SKM-1 (cell line): ENCODE measurements at regions not wholly inside any gene's neighbourhood (a gene's known extent, or its start where the extent isn't known, plus 50 kb on each side); places are given as distances from the start of the nearest gene placed in this dataset.

Source experiments
- DNase-seq: peaks from one replicate; lab custom pipeline; 2025; ENCODE audit not compliant: unreplicated experiment; lab: John Stamatoyannopoulos, UW

DNA sequence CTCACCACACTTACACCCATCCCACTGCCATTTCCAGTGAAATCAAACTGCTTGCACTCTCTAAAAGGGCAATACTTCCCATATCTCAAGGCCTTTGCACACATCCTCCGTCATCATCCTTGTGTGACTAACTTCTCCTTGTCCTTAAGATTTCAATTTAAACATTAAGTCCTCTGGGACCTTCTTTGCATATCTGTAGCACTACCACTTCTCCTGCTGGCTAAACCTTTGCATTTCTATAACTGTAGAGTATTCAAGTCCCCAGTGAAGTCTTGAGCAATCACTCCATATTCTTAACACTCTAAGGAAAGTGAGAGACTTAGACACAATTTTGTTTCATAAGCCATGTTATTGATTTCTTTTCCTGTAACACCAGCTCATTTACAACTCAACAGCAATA, 136.8 kb upstream of the EPHA4 start:
- no peak for DNase-seq

DNA sequence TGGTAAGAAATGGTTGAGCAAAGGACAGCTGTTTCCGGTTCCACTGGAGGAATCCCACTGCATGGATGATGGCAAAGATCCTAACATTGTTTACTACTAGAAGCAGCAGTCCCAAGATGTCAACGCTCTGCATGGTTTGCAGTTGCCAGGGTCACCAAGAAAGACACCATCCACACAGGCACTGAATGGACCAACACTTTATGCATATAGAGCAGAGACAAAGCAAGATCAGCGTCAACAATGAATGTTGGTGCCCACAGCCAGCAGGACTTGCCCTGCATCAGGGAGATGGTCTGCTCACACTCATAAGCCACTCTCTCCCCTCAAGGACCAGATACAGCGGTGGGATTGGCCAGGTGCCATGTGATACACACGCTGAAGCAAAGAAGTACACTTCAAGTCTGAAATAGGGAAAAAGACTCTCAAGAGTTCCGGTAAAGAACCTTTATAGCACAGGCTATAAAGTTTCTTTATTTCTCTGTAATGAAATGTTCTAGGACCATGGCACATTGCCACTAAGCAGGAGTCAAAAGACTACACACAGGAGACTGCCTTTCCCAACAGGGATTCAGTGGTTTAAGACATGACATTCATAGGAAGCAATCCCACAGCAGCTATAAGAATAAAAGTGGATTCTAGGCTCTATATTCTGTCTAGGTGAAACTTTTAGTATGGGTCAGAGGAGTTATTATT, 133.2 kb upstream of the EPHA4 start:
- no peak for DNase-seq

DNA sequence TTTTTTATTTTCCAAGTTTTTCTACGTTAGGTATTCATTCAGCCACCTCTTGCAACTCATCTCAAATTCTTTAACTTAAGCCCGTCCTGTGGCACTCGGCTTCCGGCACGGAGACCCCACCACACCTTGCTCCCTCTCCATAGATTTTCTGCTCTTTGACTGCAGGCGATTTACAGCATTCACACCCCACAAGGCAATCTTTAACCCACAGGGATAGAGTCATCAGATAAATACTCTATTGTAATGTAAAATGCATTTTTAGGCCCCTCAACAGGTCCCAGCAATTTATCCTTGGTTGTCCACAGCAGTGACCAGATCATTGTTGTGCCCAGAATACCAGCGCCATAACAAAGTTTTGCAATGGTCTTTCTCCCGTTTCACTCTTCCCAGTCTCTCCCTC, 132.3 kb upstream of the EPHA4 start:
- no peak for DNase-seq

DNA sequence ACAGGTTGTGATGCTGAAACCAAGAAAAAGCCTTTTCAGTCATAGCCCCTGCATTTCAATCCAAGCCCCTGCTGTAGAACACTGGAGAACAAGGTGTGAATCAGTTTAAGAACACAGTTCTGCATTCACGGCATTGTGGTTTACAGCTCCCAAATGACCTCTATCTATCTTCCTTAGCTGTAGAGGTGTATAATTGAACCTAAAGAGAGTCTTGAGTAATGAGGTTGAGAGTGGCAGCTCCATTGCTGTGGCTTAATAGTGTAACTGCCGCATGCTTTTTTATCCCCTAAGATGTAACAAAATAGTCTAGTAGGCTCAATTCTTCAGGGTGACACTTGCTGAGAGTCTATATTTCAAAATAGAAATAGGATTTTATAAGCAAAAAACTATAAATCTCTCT, 121.3 kb upstream of the EPHA4 start:
- no peak for DNase-seq

DNA sequence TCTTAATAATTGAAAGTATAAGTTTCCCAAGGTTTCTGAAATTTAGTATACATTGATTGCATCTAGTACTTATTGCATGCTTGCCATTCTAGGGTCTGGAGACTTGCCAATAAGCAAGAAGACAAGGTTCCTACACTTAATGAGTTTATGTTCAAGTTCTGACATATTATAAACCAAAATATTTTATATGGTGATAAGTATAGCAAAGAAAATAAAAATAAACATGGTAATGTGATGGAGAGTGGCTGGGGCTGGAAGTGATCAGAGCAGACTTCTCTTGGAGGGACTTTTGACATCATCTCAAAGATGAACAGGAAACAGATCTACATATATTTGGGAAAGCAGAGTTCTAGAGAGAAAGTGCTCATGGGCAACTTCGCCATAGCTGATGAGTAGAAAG, 119.5 kb upstream of the EPHA4 start:
- DNase-seq = no peak

DNA sequence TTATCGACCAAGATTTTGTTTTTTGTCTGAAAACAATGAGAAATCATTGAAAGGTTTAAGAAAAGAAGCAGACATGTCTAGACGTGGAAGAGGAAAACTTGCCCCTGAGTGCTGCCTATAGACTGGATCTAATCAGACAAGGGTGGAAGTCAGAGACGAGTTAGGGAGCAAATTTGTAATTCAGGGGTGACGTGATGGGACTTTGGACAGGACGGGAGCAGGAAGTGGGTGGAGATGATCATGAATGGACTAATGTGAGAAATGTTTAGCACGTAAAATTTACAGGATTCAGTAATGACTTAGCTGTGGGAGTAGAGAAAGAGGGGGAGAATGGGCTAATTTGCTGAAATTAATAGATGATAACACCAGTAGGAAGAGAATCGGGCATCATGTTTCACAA, 117.0 kb upstream of the EPHA4 start:
- DNase-seq = no peak

DNA sequence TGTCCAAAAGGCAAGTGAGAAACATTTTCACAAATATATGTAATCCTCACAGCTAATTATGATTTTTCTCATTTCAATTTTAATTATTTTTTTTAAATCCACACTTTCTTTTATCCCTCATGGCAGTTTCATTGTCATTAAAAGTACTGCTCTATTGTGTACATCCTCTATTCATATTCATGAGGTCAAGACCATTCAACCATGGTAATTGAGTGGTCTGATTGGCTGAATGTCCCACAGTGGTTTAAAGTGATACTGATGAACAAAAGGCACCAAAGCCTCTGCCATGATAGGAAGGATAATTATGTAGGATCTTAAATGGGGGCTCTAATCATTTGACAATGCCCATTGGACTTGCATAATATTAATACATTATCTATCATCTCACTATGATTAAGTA, 108.4 kb upstream of the EPHA4 start:
- no peak for DNase-seq

DNA sequence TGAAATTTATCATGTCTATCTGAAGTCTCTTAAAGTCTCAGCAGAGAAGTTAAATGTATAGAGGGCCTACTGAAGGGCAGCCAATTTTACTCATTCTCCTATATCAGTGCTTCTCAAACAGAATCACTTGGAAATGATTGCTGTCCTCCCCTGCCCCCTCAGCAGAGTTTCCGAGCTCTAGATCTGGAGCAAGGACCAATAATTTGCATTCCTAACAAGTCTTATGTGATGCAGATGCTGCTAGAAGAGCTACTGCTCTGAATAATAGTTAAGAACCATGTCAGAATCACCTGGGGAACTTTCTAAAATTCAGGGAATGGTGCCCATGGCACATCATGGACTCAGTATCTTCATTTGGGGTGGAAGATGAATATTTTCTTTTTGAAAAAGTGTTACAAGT, 105.6 kb upstream of the EPHA4 start:
- no peak for DNase-seq

DNA sequence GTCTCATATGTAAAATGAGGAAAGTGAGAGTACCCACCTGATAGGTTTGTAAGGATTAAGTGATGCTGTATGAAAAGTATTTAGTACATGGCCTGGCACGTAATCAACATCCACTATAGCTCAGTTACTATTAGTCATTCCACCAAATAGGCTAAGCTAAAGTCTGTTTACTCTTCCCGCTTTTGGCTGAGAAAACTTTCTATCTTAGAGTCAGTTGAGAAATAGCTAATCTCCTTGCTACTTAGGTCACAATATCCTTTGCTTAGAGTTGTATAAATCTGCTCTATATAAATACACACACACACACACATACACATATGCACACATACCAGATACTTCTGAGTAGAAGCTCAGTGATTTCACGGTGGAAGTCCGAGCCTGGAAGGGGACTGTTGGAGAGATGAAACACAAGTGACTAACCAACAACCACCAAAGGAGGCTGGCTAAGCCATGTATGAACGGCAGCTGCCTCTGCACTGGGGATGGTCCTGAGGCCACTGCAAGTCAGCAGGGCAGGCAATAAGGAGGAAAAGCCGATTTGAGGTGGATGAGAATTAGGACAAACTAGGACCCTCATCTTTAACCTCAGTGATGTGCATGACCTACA, 104.6 kb upstream of the EPHA4 start:
- no peak for DNase-seq

DNA sequence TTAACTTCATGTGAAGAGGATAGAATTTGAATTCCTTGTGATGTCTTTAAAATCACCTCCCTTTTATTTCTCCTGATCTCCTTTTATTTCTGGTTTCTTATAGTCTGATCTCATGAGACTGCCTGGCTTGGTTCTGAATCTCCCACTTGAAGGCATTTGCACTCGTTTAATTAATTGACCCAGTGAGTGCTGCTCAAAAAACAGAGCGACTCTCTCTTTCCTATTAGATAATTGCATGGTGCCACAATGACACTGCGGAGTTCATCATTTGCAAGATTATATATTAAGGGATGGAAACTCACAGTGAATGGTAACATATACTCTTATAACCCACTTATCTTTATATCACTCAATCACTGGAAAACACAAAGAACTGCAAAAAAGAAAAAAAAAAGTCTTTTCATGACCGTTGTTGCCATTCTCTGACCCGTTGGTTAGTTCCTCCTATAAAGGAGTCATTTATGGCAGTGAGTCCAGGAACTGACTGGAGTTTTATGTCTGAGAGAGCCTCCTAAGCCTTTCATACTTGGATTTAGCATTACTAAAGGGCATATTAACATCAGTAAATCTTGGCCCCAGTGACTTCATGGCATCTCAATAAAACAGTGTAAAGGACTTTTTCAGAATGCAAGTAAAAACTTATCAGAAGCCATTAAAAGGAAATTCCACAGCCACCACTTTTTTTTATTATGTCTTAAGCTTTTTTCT, 103.3 kb upstream of the EPHA4 start:
- DNase-seq = no peak

DNA sequence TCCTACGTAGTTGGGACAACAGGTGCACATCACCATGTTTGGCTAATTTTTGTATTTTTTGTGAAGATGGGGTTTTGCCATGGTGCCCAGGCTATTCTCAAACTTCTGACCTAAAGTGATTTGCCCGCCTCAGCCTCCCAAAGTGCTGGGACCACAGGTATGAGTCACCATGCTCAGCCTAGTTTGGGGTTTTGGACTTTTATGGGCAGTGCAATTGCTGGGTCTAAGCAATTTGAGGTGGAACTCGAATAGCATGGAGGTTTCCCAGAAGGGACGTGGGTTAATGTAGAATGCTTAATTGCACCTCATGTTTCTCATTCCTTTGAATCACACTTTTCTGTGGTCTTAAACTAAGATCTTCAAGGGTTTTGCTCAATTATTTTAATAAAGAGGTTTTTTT, 102.3 kb upstream of the EPHA4 start:
- no peak for DNase-seq

DNA sequence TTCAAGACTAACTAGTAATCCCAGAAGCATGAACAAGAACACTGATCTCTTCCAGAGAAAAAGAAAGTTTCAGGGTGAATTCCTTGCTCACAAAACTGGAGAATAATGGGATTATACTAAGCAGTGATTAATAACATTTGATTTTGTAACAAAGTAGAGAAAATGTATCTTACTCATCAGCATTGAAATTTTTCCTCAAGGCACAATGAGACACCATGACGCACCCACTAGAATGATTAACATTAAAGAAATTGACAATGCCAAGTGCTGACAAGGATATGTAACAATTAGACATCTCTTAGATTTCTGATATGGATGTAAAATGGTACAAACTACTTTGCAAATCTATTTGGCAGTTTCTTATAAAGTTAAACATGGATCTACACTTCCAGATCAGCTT, 101.1 kb upstream of the EPHA4 start:
- no peak for DNase-seq

DNA sequence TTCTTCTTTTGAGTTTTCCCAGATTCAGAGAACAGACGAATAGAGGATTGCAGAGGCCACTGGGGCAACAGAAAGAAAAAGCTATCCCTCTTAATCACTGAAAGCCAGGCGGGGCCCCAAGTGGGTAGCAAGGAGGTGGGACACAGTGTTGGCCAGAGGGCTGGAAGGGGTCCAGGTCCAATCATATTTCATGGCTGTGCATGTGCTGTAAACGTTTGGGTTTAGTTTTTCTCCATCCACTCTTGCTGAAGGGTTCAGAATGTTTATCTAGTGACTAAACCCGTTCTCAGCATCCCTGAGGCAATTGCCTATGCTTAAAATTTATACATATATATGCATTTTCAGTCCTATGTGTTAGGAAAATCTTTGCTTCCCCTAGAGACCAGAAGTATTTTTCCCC, 99.4 kb upstream of the EPHA4 start:
- no peak for DNase-seq

DNA sequence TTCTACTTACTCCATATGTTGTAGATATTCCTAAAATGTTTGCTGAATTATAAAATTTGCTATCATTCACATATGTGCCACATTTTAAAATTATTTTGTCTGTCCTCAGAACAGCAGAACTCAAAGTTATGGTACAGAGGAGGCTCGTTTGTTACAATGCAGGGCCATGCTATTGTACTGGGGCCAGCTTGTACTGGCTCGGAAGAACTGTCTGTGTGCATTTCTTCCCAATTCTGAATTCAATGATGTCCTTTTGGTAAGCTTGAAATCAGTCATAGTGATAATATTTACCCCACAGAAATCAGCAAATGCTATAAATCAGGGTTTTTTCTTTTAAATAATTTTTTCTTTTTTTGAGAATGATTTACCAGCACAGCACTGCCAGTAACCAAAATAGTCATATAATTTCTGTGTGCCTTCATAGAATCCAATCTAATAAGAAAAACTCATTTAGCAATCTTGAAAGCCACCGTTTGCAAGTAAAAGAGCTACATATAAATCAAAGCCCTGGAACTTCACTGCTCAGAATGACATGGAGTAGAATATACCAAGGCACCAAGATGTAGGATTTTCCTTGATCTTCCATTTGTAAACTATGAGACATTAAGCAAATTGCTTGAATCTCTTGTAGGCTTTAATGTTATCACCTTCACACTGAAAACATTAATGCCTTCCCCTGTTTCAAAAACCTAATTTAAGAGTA, 90.7 kb upstream of the EPHA4 start:
- no peak for DNase-seq

DNA sequence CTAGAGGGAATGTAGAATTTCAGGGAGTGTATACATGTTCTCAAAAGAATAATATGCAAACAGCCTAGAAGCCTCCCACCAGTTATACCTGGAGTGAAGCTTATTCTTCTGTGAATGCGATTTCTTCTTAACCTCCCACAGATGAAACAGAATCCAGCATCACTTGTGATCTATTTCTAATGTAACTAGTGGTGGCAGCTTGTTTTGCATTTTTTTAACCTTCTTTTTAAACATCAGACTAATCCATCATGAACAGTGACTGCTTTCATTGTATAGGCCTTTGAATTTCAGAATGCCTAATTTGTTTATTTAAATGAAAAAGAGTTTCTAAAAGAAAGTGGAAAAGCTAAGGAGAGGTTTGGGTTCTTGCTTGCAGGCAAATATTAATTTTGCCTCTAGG, 85.7 kb upstream of the EPHA4 start:
- DNase-seq = no peak

DNA sequence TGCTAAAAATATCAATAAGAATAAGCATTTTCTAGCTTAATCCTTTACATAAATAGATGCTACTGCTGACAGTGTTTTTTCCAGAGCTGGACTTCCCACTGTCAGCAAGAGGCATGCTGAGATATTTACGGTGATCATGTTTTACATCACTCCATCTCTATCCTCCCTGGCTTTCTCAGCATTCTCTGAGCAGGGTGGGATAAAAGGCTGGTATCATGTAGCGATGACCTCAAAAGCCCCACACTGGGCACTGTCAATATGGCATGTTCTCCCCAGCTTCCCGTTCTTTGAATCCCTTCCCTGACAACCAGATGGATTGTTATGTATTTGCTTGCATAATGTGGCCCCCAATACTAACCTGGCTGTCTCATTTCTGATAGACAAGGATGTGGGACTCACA, 83.2 kb upstream of the EPHA4 start:
- no peak for DNase-seq

DNA sequence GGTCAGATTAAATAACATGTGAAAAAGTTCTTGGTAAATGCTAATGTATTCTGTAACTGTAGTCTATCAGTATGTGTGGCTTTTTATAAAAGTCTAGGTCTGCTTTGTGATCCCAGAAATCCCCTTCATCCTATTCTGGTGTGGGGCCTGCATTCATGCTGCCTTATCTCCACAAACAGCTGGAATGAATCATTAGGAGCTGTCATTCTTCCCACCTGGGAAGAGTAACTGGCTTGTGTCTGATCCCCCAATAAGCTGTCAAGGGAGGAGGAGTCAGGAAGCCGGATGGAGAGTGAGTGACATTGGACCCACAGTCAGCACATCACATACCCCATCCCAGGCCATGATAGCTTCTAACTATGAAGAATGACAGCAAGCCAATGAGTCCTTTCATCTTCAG, 81.1 kb upstream of the EPHA4 start:
- no peak for DNase-seq

DNA sequence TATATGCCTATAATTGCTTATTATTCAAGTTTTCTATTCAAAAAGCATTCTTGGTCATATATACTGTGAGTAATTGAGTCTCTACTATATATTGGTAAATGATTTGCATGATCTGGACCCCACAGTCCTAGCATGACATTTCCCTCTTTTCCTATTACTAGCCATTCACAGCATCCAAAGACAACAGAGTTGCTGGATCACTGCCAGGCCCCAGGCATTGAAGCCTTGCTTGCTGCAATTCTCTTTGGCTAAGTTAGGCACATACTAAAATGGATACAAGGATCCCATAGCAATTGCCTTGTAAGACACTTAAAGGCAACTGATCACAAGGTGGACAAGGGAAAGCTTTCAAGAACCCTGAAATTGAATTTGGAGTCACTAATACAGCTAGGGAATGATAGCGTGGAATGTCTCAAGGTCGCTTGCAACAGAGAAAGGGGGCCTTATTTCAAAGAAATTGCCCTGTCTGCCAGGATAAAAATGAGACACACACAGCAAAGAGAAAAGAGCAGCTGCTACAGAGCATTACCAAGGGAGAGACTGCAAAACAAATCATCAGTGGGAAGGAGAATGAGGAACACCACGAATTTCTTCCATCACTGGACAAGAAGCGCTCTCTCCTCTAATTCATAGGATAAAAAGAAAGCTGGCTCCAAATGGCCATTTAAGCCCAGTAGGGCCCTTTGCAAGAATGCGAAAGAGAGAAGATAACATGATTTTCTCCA, 77.1 kb upstream of the EPHA4 start:
- DNase-seq = no peak

DNA sequence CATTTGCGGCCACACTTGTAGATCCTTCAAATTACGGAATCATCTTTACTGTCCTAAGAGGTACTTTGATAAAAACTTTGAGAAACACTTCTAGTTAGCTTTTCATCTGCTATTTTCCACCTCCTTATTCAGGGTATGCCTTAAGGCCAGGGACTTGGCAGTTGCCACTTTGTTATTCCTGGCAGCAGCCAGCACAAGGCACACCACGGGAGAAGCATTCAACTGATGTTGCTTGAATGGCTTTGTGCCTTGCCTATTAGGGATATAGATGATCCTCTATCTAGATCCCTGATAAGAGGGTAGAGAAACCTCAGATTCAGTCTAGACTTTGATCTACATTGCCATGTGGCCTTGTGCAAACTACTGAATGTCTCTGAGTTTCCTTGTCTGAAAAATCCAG, 70.3 kb upstream of the EPHA4 start:
- no peak for DNase-seq

DNA sequence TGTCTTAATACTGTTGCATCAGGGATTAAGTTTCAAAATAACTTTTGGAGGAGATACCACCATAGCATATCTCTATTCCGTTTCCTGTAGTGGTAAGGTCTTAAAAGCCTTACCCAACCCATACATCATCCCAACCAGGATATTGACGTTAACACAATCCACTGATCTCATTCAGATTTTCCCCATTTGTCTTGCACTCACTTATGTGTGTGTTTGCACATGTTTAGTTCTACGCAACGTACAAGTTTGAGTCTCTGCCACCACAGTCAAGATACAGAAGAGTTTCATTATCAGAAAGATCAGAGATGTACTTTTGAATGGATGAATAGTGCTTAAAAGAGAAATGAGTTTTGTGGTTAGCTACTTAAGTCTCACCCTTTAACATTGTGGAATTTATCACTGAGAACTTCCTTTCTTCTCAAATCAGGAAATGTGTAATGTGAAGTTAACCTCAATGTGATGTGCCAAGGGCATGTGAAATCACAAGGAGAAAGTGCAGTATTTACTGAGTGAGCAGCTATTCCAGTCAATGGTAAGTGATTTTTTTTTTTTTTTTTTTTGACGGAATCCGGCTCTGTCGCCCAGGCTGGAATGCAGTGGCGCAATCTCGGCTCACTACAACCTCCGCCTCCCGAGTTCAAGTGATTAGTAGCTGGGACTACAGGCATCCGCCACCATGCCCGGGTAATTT, 69.2 kb upstream of the EPHA4 start:
- DNase-seq = peak; percentile 9

DNA sequence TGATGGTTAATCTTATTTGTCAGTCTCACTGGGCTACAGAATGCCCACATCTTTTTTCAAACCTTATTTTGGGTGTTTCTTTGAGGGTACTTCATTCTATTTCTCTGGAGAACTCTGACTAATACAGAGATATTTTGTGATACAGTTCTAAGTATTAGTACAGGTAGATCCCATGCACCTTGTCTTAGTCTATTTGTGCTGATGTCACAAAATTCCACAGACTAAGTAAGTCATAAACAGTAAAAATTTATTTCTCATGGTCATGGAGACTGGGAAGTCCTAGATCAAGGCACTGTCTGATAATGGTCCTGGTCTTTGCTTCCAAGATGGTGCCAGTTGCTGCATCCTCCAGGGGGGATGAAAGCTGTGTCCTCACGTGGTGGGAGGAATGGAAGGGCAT, 68.6 kb upstream of the EPHA4 start:
- DNase-seq = no peak
